ENCODE measurements at regions not wholly inside any gene's neighbourhood (a gene's known extent, or its start where the extent isn't known, plus 50 kb on each side); places are given as distances from the start of the nearest gene placed in this dataset.

- TF ChIP-seq ZNF280D (CRISPR knock-in tag; IDR thresholded peaks at IDR 0.05), result no peak
- TF ChIP-seq PHF21A (CRISPR knock-in tag; IDR thresholded peaks at IDR 0.05), result no peak
- no peak for TF ChIP-seq SIX4 (CRISPR knock-in tag; IDR thresholded peaks at IDR 0.05)
- no peak for TF ChIP-seq BCL3 (CRISPR knock-in tag; IDR thresholded peaks at IDR 0.05)
- no peak for TF ChIP-seq HINFP (CRISPR knock-in tag; IDR thresholded peaks at IDR 0.05; ENCODE audit: low read depth)
- TF ChIP-seq ESRRA (CRISPR knock-in tag; IDR thresholded peaks at IDR 0.05; ENCODE audit: low read depth), result no peak
Observed at GRCh38 chr3:22940285-22940684, 262.8 kb upstream of the UBE2E2 start (continued).

- CTCF ChIA-PET (ENCODE audit: low intra/inter-chr PET ratio, low total read pairs), result no interaction called here
- H3K4me3 ChIP-seq (replicated peaks in 1 of 3; ENCODE audit: insufficient read depth in 1 of 3, low read depth in 2 of 3, low read length in 3 of 3), result no peak overlapping the region
- H3K9ac ChIP-seq (ENCODE audit: insufficient read depth, low read depth, low read length), result no peak overlapping the region
- no peaks in the 10 kb centered on the region for H3K9me3 ChIP-seq (ENCODE audit: low read length)
- H4K20me1 ChIP-seq (ENCODE audit: insufficient read depth, low read length), result no peaks in the 10 kb centered on the region
- no peaks in the 10 kb centered on the region for H3K4me1 ChIP-seq (ENCODE audit: insufficient read depth, low read length)
- H3K27ac ChIP-seq (ENCODE audit: extremely low read length, insufficient read depth, low read length), result no peak overlapping the region
- no peak for DNase-seq (ENCODE audit: low spot score)
- FAIRE-seq, result no peak
- no peaks in the 10 kb centered on the region for H3K36me3 ChIP-seq (replicated peaks in 1 of 2; ENCODE audit: control insufficient read depth in 1 of 2, insufficient read depth in 2 of 2, low read length in 2 of 2)
- H3K4me2 ChIP-seq (ENCODE audit: low read depth, low read length), result no peak overlapping the region
- in situ Hi-C loops (cut with HindIII; ENCODE audit: extremely low pct_ligation_motif_present, low pct_unique_long_range_greater_than_20kb), result no loop called here
- no peaks in the 10 kb centered on the region for H3K79me2 ChIP-seq (ENCODE audit: insufficient read depth, low read length)
- no peak for ATAC-seq
- POLR2A ChIA-PET, result no interaction called here
- H2AFZ ChIP-seq (ENCODE audit: low read length), result no peak overlapping the region
- BruUV-seq (replicated peaks), result no TSS peak
- H3K27me3 ChIP-seq (ENCODE audit: control insufficient read depth in 1 of 2, insufficient read depth in 2 of 2, low read length in 2 of 2), result no peaks in the 10 kb centered on the region; a peak in 1 of 5 replicates
- intact Hi-C loops (cut with micrococcal nuclease; ENCODE audit: unreplicated experiment), result no loop called here
- no peak for TF ChIP-seq ZNF362 (CRISPR knock-in tag; IDR thresholded peaks at IDR 0.05; ENCODE audit: borderline replicate concordance)
- no peak for TF ChIP-seq MED13 (CRISPR knock-in tag; IDR thresholded peaks at IDR 0.05)
- no peak for TF ChIP-seq ZBTB2 (CRISPR knock-in tag; IDR thresholded peaks at IDR 0.05; ENCODE audit: low read depth)
- no peak for TF ChIP-seq AGO1 (IDR thresholded peaks at IDR 0.05; ENCODE audit: low read depth, low read length, poor library complexity, severe bottlenecking)
- no peak for TF ChIP-seq MIXL1 (CRISPR knock-in tag; IDR thresholded peaks at IDR 0.05)
- TF ChIP-seq MTF1 (CRISPR knock-in tag; IDR thresholded peaks at IDR 0.05), result no peak
- no peak for TF ChIP-seq THYN1 (CRISPR knock-in tag; IDR thresholded peaks at IDR 0.05; ENCODE audit: borderline replicate concordance, low read depth)
- no peak for TF ChIP-seq ZNF619 (CRISPR knock-in tag; IDR thresholded peaks at IDR 0.05)
Observed at GRCh38 chr3:22942981-22943380, 260.1 kb upstream of the UBE2E2 start.

All from HepG2 (cell line).